GM18498 (cell line): ENCODE measurements at regions not wholly inside any gene's neighbourhood (a gene's known extent, or its start where the extent isn't known, plus 50 kb on each side); places are given as distances from the start of the nearest gene placed in this dataset.
"Not testable (repeated sequence)": the region's sequence is repeated elsewhere in the genome, so short reads cannot be mapped to it uniquely, and the experiment has no call there.

Experiments used
- ATAC-seq: cut with Tn5 transposase; IDR thresholded peaks from one replicate; pipeline ENCODE4 v1.9.1; 2021; ENCODE audit warnings: mild to moderate bottlenecking, moderate library complexity; ENCODE audit not compliant: unreplicated experiment

- ATAC-seq: no peak
Observed at GRCh38 chr3:34411596-34411995, 613.2 kb downstream of the PDCD6IP start.

- no peak for ATAC-seq
Observed at GRCh38 chr3:34419801-34420200, 621.4 kb downstream of the PDCD6IP start.

GRCh38 chr3:34421762-34422161, 623.3 kb downstream of the PDCD6IP start:
- no peak for ATAC-seq

GRCh38 chr3:34439796-34440195, 641.4 kb downstream of the PDCD6IP start:
- ATAC-seq: no peak

- ATAC-seq: no peak
Observed at GRCh38 chr3:34444137-34444536, 645.7 kb downstream of the PDCD6IP start.

- no peak for ATAC-seq
Observed at GRCh38 chr3:34449305-34449704, 650.9 kb downstream of the PDCD6IP start.

- ATAC-seq: no peak
Observed at GRCh38 chr3:34463414-34463813, 665.0 kb downstream of the PDCD6IP start.

- no peak for ATAC-seq
Observed at GRCh38 chr3:34464646-34465045, 666.2 kb downstream of the PDCD6IP start.

- no peak for ATAC-seq
Observed at GRCh38 chr3:34475851-34476250, 677.4 kb downstream of the PDCD6IP start.

GRCh38 chr3:34483311-34483887, 685.0 kb downstream of the PDCD6IP start:
- no peak for ATAC-seq

GRCh38 chr3:34504366-34504765, 705.9 kb downstream of the PDCD6IP start:
- no peak for ATAC-seq

- ATAC-seq: no peak
Observed at GRCh38 chr3:34504775-34505174, 706.3 kb downstream of the PDCD6IP start.

- no peak for ATAC-seq
Observed at GRCh38 chr3:34508732-34509131, 710.3 kb downstream of the PDCD6IP start.

GRCh38 chr3:34511891-34512290, 713.5 kb downstream of the PDCD6IP start:
- ATAC-seq: no peak

- ATAC-seq: not testable (repeated sequence)
Observed at GRCh38 chr3:34519008-34519407, 720.6 kb downstream of the PDCD6IP start.

- ATAC-seq: no peak
Observed at GRCh38 chr3:34531156-34531555, 732.7 kb downstream of the PDCD6IP start.

GRCh38 chr3:34533451-34533850, 735.0 kb downstream of the PDCD6IP start:
- ATAC-seq: no peak

GRCh38 chr3:34534013-34534412, 735.6 kb downstream of the PDCD6IP start:
- no peak for ATAC-seq

- ATAC-seq: no peak
Observed at GRCh38 chr3:34544136-34544535, 745.7 kb downstream of the PDCD6IP start.

- ATAC-seq: no peak
Observed at GRCh38 chr3:34547297-34547920, 749.0 kb downstream of the PDCD6IP start.

GRCh38 chr3:34567266-34567665, 768.8 kb downstream of the PDCD6IP start:
- no peak for ATAC-seq

GRCh38 chr3:34568766-34569165, 770.3 kb downstream of the PDCD6IP start:
- ATAC-seq: no peak

GRCh38 chr3:34569437-34569836, 771.0 kb downstream of the PDCD6IP start:
- ATAC-seq: no peak
